NCI-H69 (cell line): ENCODE measurements at regions not wholly inside any gene's neighbourhood (a gene's known extent, or its start where the extent isn't known, plus 50 kb on each side); places are given as distances from the start of the nearest gene placed in this dataset.

Experiments used
- DNase-seq: peaks from one replicate; lab custom pipeline; 2025; lab: John Stamatoyannopoulos, UW

DNA sequence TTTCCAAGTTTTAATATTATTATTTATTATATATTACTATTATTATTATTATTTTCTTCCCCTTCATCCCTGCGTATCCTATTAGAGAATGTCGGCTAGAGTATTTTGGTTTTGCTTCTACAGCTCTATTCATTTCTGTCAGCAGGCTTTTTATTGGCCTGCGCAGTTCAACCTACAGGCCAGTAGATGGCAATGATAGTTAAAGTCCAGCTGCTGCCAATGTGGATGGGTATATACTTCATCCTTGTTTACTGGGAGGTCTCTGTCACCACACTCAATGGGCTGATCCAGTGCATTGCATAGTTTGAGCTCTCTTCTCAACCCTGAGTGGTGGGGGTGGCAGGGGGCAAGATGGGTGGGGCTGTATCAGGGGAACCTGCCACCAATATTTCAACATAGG lies 799.8 kb downstream of the NSUN3 start:
- peak; percentile 62 for DNase-seq

DNA sequence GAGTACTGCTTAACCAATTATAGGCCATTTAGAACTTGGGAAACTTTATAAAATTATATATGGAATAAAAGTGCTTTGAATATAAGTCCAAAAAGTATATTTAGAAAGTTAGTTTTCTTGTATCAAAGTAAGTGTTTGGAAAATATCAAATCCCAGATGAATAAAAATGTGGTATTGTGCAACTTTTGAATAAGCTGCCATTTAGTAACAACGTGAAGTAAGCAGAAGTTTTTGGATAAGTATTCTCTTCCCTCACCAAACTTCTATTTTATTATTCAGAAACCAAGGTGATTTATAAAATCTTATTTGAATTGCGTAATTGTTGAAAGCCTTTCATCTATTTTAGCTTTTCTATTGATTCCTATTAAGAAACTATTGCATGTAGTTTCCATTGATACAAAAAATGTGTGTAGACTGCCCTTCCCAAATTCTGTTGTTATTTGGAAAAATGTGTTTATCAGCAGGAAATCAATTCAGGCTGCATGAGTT lies 806.2 kb downstream of the NSUN3 start:
- no peak for DNase-seq

DNA sequence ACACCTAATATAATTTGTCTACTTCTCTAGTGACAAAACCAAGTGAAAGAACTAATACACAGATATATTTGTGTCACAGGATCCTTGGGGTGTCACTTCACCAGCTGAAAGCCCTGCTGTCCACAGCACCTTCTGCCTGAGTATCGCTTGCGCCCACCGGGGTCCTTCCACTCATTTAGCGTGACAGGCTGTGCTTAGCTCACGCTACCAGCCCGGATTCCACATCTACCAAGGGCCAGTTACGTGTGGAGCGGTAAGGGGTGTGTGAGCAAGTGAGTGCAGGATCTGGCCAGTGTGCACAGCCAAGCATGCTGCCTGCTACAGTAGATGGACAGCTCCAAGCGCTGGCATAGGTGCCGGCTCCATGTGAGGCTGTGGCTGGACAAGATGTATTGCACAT lies 810.9 kb downstream of the NSUN3 start:
- DNase-seq = no peak

DNA sequence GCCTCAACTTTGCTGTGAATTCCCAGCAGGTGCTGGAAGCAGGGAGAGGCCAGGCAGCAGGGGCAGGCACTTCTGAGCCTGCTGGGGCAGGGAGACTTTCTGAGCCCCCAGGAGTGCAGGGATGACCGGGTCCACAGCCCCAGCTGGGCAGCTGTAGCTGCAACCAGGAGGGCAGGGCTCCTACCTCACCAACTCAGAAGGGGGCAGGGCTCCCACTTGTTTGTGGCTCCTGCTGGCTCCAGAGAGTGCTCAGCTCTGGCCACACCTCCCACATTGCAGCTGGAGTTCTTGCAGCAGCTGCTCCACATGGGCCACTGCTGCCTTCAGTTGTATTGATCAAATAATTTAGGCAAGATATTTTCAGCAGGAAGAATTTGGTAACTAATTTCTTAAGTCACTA lies 812.3 kb downstream of the NSUN3 start:
- DNase-seq = peak; percentile 14

DNA sequence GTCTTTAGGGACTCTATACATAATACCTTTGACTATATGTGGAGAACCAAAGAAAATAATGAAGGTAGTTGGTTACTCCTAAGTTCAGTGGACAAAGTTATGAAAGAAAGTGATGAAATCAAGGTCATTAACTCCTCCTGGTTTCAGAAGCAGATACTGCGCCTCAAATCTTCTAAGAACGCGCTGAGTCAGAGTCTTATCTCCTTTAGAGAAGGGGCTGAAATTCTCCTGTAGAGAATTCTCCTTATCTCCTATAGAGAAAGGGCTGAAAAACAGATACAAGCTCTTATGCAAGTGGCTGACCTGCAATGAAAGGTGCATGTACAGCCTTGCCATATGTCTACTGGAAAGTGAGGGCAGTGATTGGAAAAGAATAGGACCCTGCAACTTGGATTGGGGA lies 824.2 kb downstream of the NSUN3 start:
- DNase-seq = no peak

DNA sequence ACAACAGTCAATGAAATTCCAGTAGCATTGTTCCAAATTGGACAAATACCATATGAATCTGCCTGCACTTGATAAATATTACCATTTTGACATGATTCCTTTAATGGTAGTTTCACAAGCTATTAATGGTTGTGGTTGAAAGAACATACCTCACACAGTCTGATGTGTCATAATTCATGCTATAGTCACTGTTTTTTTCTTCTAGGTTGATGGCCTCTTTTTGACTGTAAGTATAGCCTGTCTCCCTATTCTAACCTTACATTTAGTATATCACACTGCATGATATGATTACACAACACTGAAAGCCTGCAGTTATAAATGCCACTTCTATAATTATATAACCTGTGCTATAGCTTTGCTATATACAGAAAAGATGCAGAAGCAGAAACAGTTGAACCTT lies 834.1 kb downstream of the NSUN3 start:
- peak; percentile 66 for DNase-seq

DNA sequence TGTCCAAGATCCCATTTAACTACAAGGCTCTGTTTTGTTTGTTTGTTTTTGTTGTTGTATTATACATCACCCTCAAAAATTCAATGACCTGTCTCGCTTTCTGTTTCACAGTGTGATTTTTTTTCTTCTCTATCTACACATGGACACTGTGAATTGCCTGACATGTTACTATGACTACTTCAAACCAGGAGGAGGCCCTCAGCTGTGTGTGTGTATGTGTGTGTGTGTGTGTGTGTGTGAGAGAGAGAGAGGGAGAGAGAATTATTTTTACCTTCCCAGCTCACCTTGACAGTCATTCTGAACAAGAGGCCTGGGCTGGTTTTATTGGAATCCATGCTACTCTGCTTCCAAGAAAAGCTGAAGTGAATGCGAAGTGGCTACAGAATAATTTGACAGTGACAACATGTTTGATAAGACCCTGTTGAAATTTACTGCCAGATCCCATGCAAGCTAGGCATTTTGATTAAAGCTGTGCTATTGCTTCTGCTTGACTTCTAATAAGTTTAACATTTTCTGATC lies 841.4 kb downstream of the NSUN3 start:
- peak; percentile 54 for DNase-seq

DNA sequence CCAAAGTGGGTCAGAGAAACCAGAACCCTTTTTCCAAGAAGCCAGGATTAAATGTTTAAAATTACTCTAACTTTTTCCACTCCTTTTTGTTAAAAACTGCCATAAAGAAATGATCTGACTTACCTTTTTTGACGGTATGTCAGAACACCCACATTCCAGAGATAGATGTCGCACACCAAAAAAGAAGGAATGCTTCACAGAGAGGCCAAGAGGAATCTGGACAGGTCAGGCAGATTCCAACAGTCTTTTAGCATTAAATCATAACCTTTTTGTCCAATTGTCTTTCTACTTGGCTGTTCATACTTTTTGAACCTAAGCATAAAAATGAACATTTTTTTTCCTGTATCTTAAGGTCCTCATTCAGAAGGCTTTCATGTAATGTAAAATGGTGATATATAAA lies 846.9 kb downstream of the NSUN3 start:
- no peak for DNase-seq

DNA sequence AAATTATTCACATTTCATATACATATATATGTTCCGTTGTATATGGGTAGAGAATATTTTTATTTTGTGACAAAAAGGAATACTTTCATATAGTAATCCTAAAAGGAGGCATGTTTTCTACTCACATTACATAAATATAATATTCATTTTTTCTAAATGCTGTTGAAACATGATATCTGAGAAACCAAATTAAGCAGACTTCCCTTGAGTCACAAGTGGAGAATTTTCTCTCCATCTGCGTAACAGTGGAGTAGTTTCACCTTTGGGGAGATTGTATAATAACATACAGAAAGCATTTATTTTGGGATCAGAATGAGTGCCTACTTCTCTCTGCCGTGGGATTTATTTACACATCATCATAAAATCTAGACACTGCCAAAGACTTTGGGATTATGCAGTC lies 849.8 kb downstream of the NSUN3 start:
- peak; percentile 35 for DNase-seq

DNA sequence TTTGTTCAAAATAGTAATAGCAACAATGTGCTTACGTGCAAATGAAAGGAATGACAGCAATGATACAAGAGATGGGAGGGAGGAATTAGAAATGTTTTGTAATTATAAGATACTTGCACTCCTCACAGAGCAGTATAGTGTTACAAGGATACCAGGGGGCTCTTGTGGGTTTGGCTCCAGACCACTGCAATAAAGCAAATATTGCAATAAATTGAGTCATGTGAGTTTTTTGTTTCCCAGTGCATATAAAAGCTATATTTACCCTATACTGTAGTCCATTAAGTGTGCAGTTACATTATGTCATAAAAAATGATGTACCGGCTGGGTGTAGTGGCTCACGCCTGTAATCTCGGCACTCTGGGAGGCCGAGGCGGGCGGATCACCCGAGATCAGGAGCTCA lies 864.3 kb downstream of the NSUN3 start:
- DNase-seq = peak; percentile 86

DNA sequence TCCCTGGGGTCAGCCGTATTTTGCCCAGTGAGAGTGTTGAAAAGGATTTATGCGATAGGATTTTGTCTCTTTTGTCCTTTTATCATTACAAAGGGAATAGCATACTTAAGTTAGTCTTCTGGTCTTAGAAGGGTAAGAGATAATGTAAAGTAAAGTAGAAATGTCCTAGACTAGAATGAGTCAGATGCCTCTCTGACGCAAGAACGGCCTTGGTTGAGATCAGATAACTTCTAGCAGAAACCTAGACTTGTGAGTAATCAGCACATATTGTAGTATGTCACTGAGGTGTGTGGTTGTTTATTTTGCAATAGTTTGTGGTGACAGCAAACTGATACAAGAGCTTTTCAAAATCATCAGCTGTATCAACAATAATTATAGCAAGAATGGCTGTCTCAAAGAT lies 866.1 kb downstream of the NSUN3 start:
- DNase-seq = peak; percentile 57

DNA sequence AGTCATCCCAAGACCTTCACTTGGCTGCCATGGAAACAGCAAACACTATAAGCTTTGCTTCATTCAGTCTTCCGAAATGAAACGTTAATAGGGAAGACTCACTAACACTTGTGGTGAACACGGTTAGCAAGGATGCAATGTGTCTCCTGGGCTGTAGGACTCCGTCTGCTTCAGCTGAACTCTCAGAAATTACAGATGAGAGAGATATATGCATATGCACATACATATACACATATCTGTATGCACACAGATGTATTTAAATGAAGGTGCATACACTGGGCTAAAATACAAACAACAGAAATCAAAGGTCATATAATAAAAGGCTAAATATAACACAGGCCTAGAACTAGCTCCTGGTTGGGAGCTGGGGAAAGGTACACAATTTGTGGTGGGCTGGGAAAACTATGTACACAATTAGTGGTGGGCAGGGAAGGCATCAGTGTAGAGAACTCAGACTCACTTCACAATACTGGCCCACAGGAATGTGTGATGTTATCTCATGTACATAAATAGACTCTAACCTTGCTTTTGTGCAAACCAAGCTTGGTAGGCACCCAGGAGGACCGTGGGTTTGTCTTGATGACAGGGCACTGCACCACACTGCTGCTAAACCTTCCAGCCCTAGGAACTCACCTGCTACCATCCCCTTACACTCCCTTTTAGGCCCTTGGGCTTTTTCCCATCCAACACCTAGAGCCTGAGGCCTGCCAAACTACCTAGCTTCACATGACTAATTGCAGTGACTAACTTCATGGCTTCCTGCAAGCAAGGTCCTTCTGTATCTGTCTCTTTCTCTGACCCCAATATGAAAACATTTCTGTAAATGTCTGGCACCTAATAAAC lies 873.1 kb downstream of the NSUN3 start:
- DNase-seq = no peak

DNA sequence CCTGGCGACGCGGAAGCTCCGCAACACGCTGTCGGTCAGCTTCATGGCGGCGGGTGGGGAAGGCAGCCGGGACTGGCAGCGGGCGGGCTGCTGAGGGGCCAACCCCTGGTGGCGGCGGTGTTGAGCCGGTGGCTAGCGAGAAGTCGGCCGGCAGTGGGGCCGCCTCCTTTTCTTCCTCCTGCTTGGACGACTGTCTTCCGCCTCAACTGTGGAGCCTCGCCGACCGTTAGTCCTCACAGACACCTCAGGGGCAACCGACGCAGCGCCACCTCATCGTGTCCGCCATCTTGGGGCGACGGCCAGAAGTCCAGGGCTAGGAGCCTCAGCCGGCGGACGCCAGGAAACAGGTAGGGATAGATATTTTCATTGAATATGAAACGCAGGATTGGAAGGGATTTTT lies 875.1 kb downstream of the NSUN3 start:
- no peak for DNase-seq

DNA sequence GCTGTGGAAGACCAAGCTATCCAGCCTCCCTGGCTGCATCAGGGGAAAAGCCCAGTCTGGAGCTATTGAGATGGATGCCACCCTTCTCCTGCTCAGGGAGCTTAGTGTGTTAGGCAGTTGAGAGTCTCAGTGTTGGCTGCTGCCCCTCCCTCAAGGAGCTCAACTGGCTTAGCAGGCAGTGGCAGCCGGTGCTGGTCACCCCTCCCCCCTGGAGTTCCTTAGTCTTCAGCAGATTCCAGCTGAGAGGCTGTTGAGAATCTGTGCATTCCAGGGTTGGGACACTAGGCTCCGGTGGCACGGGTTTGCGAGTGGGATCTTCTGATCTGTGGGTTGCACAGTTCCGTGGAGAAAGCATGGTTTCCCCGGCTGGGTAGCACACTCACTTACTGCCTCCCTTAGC lies 883.8 kb downstream of the NSUN3 start:
- DNase-seq = no peak

DNA sequence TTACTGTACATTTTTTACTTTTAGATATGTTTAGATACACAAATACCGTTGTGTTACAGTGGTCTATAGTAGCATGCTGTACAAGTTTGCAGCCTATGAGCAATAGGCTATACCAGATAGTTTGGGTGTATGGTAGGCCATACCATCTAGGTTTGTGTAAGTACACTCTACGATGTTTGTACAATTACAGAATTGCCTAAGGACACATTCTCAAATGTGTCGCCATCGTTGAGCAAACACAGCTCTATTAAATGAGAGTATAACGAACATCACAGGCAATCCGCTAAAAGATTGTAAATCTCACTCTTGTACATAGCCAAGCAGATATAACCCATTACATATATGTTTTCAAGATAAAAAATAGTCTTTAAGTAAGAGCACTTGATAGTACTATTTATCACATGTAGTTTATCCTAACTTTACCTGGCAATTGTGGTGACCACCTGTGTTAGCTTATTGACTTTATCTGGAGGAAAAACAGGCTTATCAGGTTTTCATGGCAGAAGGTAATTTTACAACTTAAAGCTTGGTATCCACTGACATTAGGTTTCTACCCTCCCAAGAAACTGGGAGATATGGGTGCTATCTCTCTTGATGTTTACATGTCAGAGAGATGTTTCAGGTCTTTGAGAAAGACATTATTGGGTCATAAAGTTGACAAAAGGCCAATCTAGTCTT lies 898.7 kb downstream of the NSUN3 start:
- DNase-seq = peak; percentile 87

DNA sequence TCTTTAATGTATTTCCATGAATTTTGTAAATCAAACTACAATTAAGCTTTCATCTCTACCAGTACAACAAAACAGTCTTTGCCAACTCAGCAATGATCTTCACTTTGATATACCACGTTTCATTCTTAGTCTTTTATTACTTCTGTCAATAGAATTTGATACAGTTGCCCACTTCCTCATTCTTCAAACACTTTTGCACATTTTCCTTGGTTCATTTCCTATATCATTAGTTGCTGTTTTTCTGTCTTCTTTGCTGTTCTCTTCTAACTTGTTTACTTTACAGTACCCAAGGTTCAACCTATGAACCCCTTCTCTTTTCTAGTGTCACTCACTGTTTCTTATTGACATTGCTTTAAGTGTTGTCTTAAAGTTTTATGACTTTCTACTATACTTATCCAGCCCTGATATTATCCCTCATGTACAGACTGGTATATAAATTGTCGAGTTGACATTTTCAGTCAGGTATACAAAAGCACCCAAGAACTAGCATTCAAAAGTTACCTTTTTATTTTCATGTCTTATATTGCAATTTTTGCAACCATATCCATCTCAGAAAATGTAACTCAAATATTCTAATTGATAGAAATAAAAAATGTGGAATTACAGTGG lies 903.1 kb downstream of the NSUN3 start:
- DNase-seq = peak; percentile 2

DNA sequence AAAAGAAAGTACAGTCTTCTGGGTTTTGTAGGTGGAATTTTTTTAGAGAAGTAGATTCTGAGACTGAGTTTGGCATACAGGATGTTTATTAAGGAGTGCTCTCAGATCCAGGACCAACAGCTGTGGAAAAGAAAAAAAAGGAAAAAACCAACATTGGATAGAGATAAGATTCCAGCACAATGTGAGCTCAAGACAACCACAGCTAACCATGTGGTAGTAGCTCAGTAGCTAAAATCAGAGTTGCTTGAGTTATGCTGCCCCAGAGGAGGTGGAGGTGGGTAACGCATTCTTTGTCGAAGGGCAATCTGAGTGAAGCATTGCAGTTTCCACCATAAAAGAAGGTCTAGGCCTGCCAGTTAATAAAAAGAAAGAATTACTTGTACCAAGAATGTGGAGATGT lies 904.3 kb downstream of the NSUN3 start:
- DNase-seq = no peak

DNA sequence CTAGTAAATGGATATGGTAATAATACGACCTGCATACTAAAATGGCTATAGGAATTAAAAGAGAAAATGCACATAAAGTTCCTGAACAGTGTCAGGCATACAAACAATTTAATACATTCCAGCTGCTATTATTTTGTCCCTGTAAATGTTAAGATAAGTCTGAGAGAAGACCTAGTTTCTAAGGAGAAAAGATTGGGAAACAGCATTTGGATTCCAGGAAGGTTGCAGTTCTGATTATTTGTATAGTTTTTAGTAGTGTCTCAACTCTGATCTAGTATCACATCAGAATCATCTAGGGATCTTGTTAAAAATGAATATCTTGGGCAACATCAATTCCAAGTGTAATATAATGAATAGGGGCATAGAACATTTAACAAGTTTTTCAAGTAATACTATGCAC lies 905.7 kb downstream of the NSUN3 start:
- DNase-seq = no peak

DNA sequence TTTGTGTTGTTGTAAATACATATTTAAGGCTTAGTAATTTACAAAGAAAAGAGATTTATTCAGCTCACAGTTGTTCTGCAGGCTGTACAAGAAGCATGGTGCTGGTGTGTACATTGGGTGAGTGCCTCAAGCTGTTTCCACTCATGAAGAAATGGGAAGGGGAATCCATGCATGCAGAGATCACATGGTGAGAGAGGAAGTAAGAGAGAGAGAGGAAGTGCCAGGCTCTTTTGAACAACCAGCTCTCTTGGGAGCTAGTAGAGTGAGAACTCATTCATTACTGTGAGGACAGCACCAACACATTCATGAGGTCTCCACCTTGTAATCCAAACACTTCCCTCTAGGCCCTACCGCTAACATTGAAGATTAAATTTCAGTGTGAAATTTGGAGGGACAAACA lies 909.2 kb downstream of the NSUN3 start:
- DNase-seq = peak; percentile 5

DNA sequence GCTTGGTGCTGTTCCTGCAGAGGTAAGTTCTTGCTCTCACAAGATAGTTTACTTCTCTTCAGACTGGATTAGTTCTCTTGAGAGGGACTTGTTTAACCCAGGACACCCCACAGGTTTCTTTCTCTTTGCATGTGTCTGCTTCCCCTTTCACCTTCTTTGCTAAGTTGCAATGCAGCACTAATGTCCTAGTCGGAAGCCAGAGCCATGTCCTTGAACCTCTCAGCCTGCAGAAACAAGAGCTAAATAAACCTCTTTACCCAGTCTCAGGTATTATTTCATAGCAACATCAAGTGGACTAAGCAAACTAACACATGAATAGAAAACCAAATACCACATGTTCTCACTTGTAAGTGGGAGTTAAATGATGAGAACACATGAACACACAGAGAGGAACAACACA lies 915.2 kb downstream of the NSUN3 start:
- DNase-seq = no peak

DNA sequence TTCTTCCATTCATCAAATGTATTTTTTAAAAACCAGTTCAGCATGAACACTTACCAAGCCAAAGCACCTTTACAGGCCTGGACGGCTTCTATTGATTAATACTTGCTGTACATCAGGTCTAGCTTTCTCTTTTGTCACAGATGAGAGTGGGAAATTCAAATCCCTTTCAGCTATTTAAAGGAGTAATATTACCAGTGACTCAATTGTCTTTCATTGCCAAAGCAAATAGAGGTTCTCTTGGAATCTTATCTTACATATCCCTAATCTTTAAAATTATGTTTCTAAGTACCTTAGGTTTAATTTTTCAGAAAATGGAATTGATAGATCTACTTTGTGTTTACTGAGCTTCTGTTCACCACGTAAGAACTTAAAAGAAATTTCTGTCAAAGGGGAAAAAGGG lies 922.9 kb downstream of the NSUN3 start:
- no peak for DNase-seq

DNA sequence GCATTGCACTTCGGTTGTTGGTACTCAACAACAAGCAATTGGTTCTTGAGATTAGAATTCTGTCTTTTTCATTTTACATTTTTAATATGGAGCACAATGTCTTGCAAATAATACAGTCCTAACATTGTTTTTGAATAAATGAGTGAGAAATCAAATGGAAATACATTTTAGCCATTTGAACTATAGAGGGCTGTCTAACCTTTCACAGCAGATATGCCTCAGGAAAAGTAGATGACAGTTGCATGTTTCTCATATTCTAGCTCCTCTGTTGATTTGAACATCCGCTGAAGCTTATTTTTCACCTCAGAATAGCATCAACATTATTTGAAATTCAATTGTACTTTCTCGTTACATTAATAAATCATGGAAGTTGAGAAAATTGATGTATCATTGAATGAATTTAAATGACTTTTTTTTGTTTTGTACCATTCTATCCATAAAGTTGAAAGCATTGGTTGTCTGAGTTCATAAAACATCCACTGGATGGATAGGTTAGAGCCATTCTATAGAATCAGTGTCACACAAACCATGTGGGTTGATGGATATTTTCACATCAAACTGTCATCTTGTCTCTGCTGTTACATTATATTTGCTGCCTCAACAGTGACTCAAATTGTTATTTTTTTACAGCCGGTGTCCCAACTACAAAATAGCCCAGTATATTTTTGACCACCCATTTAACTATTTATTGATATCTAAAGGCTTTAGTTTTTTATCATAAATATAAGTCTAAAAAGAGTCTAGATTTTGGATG lies 928.3 kb downstream of the NSUN3 start:
- no peak for DNase-seq
